BJ (cell line): ENCODE measurements at regions not wholly inside any gene's neighbourhood (a gene's known extent, or its start where the extent isn't known, plus 50 kb on each side); places are given as distances from the start of the nearest gene placed in this dataset.

Source experiments
- CTCF ChIA-PET: fragments of 350-600 bp; formaldehyde crosslinking; extraction: SDS; loops from one replicate; lab custom pipeline; 2021; ENCODE audit warnings: antibody characterized with exemption, inconsistent platforms; lab: Yijun Ruan, JAX
- POLR2A ChIA-PET: fragments of 300-600 bp; sonication (Branson Sonifier 250); formaldehyde crosslinking; extraction: SDS; loops from one replicate; lab custom pipeline; 2021; ENCODE audit warnings: antibody characterized with exemption; lab: Charles Lee
- DNase-seq: peaks from one replicate; pipeline ENCODE4 v3.0.0-alpha.2; 2011; ENCODE audit warnings: low read depth
- H3K27me3 ChIP-seq: 2 replicates; pipeline ENCODE4 v1.6.0; 2011; ENCODE audit warnings: low read length; ENCODE audit not compliant: control insufficient read depth, insufficient read depth
- H3K36me3 ChIP-seq: 2 replicates; pipeline ENCODE4 v1.5.1; 2011; ENCODE audit warnings: low read length; ENCODE audit not compliant: control insufficient read depth, insufficient read depth
- H3K4me3 ChIP-seq: 2 replicates; pipeline ENCODE4 v1.5.1; 2011; ENCODE audit warnings: low read depth, mild to moderate bottlenecking, control low read depth, low read length
- CTCF ChIP-seq: IDR thresholded peaks from 2 replicates; pipeline ENCODE4 v1.5.1; 2011; ENCODE audit warnings: low read depth, mild to moderate bottlenecking, control low read depth, inconsistent platforms, low read length, moderate library complexity; ENCODE audit not compliant: insufficient read depth

DNA sequence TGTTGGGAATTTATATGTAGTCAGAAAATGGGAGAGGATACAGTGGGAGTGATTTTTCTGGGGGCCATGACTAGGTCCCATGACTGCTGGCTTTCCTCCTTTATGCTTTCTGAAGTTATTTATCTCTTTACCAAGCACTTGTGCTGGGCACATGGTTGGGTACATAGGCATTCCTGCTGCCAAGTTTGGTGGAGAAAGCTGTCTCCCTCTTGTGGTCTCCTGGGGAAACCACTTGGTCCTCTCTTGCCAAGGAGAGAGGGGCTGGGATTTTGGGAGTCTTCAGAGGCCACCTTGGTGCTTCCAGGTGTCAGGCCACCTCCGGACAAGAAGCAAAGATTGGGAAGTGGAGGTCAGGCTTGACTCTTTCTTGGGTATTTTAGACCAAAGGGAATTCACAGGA, 120.2 kb upstream of the KCNE2 start:
- H3K36me3 ChIP-seq: no peaks in the 10 kb centered on the region
- no peak overlapping the region for H3K4me3 ChIP-seq
- H3K27me3 ChIP-seq: peaks cover 3% of the 10 kb centered on the region; the same call in 1 of the 2 replicates
- TF ChIP-seq CTCF: peak; percentile 61
- CTCF ChIA-PET: interaction anchor here (0.6 to 3.1 kb wide), 6 partner anchors 12 to 321 kb away, joined by 3 to 29 read pairs (median 3); no protein-coding TSS in a partner anchor
- POLR2A ChIA-PET: no interaction called here
- no peak for DNase-seq

DNA sequence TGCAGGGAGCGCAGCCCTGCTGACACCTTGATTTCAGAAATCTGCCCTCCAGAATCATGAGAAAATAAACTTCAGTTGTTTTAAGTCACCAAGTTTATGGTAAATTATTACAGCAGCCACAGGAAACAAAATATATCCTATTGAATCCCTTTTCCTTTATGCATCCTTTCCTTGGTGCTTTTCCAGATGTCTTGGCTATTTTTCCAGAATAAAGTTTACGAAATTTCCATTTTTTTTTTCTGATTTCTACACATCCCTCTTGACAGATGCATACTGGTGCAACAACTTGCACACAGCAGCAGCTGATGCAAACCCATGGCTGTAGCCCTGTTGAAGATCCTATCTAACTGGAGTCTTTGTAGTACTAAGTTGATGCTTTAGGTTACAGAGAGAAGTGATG, 111.1 kb upstream of the KCNE2 start:
- CTCF ChIA-PET: interaction anchor here (1.0 kb wide), 1 partner anchor 329 kb away, joined by 3 read pairs; no protein-coding TSS in a partner anchor

DNA sequence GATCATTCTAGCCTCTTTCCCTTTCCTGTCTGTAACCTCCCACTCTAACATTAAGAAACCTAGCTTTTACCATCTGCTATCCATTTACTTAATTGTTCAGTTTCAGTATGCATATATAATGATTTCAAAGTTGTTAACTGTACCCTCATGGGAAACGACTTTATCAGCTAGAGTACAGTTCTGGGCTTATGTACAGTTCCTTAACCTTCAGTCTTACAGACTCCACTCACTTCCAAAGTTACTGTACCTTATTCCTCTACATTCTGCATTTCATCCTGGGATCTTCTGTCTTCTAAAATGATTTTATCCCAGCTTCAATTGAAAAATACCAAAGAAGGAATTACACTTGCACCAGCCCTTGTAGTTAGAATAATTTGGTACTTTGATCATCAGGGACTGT, 108.7 kb upstream of the KCNE2 start:
- Histone ChIP-seq H3K36me3 (no peaks in the 10 kb centered on the region), H3K27me3 (peaks cover 1% of the 10 kb centered on the region; the same call in 1 of the 2 replicates), H3K4me3 (no peak overlapping the region)
- TF ChIP-seq CTCF: no peak
- DNase-seq: no peak
- ChIA-PET POLR2A (no interaction called here), CTCF (interaction anchor here (1.0 kb wide), 1 partner anchor 11 kb away, joined by 3 read pairs; no protein-coding TSS in a partner anchor)

More for the DNA sequence above, 111.1 kb upstream of the KCNE2 start:
- Histone ChIP-seq H3K27me3 (peaks cover 2% of the 10 kb centered on the region; the same call in 1 of the 2 replicates), H3K36me3 (no peaks in the 10 kb centered on the region), H3K4me3 (no peak overlapping the region)
- POLR2A ChIA-PET: no interaction called here
- DNase-seq: no peak
- no peak for TF ChIP-seq CTCF

DNA sequence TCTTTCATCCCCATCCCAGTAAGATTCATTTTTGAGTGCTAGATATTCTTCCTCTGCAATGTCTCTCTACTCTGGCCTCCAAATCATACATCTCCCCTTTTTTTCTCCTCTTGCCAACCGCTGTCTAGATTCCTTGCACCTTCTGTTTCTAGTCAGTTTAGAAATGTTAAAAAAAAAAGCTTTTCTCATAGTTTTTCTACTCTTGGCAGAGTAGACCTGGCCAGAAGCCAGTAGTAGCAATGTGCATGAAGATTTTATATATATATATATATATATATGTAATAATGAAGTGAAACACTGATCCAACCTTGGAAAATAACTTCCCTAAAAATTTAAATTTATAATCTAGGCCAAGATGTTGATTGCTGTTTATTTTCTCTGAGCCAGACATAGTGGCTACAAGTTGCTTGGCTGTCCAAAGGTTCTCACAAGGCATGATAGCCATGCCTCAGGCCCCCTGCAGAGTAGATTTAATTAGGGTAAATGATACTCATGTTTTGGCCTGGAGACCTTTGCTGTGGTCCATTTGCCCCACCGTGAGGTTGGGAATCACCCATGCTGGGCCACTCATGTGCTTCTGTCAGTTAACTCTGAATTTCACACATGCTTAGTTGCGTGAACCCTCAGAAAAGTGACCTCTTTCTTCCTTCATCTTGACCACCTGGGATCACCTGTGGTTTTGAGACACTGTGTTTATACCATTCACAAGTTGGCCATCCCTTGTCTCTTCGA, 103.4 kb upstream of the KCNE2 start:
- TF ChIP-seq CTCF: no peak
- ChIA-PET POLR2A (interaction anchor here (0.6 kb wide), 1 partner anchor 12 kb away, joined by 3 read pairs; no protein-coding TSS in a partner anchor), CTCF (no interaction called here)
- Histone ChIP-seq H3K27me3 (peaks cover 4% of the 10 kb centered on the region), H3K4me3 (no peak overlapping the region), H3K36me3 (no peaks in the 10 kb centered on the region)
- DNase-seq: no peak

- H3K36me3 ChIP-seq: no peaks in the 10 kb centered on the region
- H3K4me3 ChIP-seq: no peak overlapping the region
- POLR2A ChIA-PET: no interaction called here
- CTCF ChIA-PET: no interaction called here
- no peak for TF ChIP-seq CTCF
- peaks cover 4% of the 10 kb centered on the region for H3K27me3 ChIP-seq
- no peak for DNase-seq
Observed at GRCh38 chr21:34261841-34262468, 101.9 kb upstream of the KCNE2 start.
